Mammary epithelial cell (primary cell): ENCODE measurements at regions not wholly inside any gene's neighbourhood (a gene's known extent, or its start where the extent isn't known, plus 50 kb on each side); places are given as distances from the start of the nearest gene placed in this dataset.

ENCODE experiments used
- CTCF ChIP-seq, 2 donors: IDR thresholded peaks in 1 of 2; conservative IDR thresholded peaks in 1 of 2; 2 replicates each; pipeline ENCODE4 v1.5.1; 2011 to 2012; ENCODE audit warnings: inconsistent platforms in 2 of 2, low read length in 2 of 2, mild to moderate bottlenecking in 2 of 2, control low read depth in 1 of 2, low read depth in 1 of 2; ENCODE audit not compliant: insufficient read depth in 1 of 2; ENCODE audit errors: extremely low read depth in 1 of 2
- EZH2 ChIP-seq: IDR thresholded peaks from 2 replicates; pipeline ENCODE4 v1.6.1; 2012; ENCODE audit warnings: low read length, inconsistent platforms, borderline replicate concordance

- TF ChIP-seq CTCF (conservative IDR thresholded peaks at IDR 0.05 in 1 of 2, IDR thresholded peaks at IDR 0.05 in 1 of 2; ENCODE audit: extremely low read depth in 1 of 2, insufficient read depth in 1 of 2, low read depth in 1 of 2, low read length in 2 of 2), result no peak
- no peak for TF ChIP-seq EZH2
Observed at GRCh38 chr22:47609653-47610052, 847.2 kb downstream of the TBC1D22A start.
